NCI-H1930 (cell line): ENCODE measurements at regions not wholly inside any gene's neighbourhood (a gene's known extent, or its start where the extent isn't known, plus 50 kb on each side); places are given as distances from the start of the nearest gene placed in this dataset.

Experiments used
- DNase-seq, 2 experiments: peaks; one replicate each; lab custom pipeline; 2025; lab: John Stamatoyannopoulos, UW

- DNase-seq, result no peak
Measured at GRCh38 chrX:26376037-26376708, 160.2 kb downstream of the MAGEB5 start.

DNA sequence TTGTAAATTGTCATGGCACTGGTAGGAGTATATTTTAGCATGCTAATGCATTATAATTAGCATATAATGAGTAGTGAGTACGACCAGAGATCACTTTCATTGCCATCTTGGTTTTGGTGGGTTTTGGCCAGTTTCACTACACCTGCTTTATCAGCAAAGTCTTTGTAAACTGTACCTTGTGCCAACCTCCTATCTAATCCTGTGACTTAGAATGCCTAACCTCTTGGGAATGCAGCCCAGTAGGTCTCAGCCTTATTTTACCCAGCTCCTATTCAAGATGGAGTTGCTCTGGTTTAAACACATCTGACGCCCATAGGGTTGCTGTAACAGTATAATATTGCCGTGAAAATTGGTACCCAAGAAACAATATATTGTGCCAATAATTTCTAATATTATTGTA is 159.4 kb downstream of the MAGEB5 start:
- DNase-seq, result no peak

DNA sequence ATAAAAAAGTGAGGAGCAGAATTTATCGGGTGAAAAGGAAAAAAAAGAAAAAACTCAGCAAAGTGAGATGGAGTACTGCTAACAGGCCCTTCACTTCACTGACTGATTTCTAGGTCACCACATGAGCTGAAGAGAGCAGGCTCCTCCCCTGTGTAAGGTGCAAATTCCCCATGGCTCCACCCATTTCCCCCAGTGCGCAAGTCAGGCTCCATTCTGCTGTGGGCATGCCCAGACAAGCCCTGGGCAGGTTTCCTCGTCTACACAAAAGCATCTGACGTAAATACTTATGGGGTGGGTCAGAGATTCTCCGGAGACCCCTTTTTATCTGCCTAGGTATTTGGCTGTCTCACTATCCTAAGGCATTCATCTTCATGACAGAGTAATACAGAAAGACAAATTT is 157.9 kb downstream of the MAGEB5 start:
- DNase-seq, result no peak

- DNase-seq, result no peak
Measured at GRCh38 chrX:26352891-26353430, 137.0 kb downstream of the MAGEB5 start.

DNA sequence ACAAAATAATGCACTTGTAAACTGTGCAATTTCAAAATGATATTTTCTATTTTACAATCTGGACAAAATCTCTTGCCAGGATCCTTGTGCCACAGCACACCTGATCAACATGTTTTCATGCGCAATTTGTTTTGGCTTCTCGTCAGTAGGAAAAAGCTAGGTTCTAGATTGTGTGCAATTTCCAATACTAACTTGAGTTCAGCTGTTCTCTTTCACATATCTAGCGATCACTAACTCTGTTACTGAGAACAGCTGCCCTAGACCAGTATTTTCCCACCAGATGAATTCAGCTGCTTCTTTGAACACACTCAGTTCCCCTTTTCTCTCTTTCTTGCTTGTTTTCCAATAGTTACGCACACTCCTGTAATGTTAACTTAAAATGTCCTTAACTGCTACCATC is 131.2 kb downstream of the MAGEB5 start:
- DNase-seq, result no peak

DNA sequence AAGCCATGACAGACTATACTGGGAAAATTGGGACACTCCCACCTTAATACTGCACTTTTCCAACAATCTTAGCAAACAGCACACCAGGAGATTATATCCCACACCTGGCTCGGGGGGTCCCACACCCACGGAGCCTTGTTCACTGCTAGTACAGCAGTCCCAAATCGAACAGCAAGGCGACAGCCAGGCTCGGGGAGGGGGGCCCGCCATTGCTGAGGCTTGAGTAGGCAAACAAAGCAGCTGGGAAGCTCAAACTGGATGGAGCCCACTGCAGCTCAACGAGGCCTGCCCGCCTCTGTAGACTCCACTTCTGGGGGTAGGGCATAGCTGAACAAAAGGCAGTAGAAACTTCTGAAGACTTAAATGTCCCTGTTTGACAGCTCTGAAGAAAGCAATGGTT is 118.3 kb downstream of the MAGEB5 start:
- no peak for DNase-seq

- no peak for DNase-seq
Measured at GRCh38 chrX:26328608-26329319, 112.8 kb downstream of the MAGEB5 start.

- DNase-seq, result no peak
Measured at GRCh38 chrX:26309262-26309661, 93.3 kb downstream of the MAGEB5 start.

DNA sequence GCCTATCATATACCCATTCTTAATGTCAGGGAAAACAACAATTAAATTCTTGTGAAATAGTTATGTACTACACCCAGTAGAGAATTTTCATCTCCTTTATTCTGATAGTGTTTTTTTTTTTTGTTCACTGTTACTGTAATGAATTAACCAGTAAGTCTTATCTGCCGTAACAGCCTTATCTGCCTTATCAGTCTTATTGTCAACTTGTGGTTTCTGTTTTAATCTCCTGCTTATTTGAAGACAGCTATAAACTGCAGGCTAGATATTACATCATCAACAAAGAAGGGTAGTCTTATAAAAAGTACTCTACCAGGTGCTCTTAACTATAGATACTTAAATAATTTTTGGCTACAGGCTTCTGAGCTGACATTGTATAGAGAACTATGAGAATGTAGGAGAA is 79.5 kb downstream of the MAGEB5 start:
- DNase-seq, result no peak

- DNase-seq, result no peak
Measured at GRCh38 chrX:26286836-26287235, 70.9 kb downstream of the MAGEB5 start.
